HG03139 (cell line): ENCODE measurements at regions not wholly inside any gene's neighbourhood (a gene's known extent, or its start where the extent isn't known, plus 50 kb on each side); places are given as distances from the start of the nearest gene placed in this dataset.

Experiments used
- ATAC-seq: cut with Tn5 transposase; IDR thresholded peaks from one replicate; pipeline ENCODE4 v1.9.1; 2021; ENCODE audit not compliant: unreplicated experiment

DNA sequence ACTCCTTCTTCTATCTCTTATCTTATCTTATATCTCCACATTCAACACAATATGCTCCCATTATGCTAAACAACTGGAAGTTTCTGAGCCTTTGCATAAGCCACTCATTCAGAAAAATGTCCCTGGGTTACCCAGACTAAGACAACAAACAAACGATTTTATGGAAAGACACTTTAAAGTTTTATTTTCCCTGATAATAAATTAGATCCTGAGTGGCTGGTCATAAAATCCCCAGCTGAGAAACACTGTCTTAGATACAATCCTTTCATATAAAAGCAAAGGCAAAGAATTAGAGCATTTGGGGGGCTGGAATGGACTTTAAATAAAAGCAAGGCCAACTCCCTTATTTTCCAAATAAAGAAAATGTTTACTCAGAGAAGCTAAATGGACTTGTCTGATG is 322.3 kb downstream of the GBE1 start:
- no peak for ATAC-seq

DNA sequence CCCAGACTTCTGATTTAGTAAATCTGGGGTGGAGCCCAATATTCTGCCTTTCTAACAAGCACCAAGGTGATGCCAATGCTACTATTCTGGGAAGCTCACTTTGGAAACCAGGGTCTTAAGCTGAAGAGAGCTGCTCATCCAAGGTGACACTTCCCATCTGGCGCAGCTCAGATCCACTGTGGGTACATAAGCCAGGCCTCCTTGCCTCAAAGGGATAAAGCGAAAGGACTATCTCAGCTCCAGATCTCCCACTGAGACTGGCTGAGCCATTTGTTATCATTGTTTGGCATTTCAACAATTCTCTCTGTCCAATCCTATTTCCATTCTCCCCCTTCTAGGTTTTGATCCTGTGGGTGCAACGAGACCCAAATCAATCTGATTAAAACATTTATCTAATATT is 323.8 kb downstream of the GBE1 start:
- ATAC-seq = no peak

DNA sequence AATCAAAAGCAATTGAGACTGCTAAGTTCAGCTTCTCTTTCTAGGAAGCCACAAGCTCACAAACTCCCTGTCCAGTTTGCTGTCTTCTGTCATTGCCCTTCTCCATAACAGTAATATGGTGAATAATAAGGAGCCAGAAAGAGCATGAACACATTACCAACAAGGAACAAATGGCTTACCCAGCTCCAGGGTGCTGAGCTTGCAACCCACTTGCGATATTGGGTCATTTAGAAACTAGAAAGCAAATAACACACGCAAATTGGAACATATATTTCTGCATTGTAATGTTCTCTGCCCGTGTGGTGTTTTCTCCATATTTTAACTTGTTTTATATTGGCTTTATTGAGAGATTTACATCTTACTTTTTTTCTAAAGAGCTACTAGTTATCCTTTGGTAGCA is 325.3 kb downstream of the GBE1 start:
- no peak for ATAC-seq

DNA sequence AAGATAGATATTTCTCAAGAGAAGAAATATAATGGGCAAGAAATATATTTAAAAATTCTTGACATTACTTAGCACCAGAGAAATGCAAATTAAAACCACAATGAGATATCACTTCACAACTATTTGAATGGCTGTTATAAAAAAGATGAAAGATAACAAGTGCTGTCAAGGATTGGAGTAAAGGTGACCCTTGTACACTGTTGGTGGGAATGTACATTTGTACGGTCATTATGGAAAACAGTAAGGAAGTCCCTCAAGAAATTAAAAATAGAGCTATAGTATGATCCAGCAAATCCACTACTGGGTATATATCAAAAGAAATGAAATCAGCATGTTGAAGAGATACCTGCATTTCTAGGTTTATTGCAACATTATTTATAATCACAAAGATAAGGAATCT is 326.4 kb downstream of the GBE1 start:
- no peak for ATAC-seq

DNA sequence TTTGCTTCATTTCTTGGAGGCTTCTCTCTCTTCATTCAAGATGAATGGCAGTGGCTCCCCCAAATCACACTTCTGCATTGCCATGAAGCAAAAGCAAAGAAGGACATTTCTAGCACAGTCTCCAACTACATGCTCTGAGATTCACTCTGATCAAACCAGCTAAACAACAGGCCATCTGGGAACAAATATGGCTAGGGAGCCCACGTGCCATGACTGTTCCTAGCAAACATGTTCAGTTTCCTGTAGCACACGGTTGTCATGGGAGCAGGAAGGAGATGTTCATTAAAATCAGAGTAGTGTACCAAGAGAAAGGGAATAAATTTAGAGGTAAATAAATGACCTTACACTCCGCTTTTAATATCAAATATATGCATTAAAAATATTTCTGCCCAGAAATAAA is 327.3 kb downstream of the GBE1 start:
- no peak for ATAC-seq

DNA sequence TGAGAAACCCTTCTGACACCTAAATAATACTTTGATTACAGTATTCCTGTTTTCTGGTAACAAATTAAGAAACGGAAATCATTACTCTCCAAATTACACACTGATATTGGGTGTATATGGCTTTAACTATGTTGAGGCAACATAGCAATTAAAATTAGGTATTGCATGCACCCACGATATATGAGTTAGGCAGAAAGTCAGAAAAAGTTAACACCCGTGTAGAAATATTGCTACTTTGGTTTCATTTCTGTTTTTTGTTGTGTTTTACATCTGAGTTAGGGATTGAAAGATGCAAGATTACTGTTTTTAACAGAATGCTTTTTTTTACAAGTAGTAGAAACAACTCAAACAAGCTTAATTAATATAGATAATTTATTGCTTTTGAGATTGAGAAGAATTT is 327.8 kb downstream of the GBE1 start:
- ATAC-seq = no peak

DNA sequence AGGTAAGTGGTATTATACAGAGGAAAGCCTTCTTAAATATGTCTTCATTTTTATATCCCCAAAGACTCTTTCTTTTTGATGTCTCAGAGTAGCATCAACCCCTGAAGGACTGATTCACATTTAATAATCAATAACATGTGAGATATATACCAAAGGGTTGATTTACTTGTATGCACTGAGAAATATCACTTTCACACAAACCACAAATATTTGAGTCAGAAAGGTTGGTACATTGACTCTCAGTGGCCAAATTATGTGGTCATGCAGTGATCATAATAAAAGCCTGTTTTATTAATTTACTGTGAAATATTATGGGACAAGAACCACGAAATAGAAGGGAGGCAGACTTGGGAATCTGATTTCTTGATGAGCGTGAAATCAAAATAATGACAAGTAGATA is 329.0 kb downstream of the GBE1 start:
- no peak for ATAC-seq

DNA sequence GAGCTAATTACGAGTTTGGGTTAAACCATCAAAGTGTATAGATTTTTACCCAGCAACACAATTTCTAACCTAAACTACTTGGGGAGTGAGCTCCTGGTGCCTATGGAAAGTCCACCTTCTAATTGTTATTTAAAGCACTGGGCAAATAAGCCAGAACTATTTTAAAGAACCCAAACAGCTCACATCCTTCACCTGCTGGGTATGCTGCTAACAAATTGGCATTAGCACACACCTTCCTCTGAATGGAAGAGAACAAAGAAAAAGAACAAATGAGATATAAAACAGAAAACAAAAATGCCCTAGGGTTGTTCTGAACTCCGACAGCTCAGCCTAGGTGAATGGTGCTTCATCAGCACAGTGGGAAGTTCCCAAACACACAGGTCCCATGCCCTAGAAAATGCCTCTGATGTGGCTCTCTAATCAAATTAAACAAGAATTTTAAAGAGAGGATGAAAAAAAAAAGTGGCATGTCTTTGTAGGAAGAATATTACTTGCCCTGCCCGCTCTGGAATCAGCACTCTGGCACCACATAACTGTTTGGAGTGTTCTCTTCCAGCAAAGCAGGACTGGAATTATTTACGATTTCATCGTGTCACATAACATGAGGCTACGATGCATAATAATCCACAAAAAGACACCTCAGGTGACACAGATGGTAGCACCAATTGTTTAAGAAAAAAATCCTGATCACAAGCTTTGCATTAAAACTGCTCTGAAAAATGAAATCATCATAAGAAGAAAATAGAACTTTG is 334.4 kb downstream of the GBE1 start:
- ATAC-seq = no peak

DNA sequence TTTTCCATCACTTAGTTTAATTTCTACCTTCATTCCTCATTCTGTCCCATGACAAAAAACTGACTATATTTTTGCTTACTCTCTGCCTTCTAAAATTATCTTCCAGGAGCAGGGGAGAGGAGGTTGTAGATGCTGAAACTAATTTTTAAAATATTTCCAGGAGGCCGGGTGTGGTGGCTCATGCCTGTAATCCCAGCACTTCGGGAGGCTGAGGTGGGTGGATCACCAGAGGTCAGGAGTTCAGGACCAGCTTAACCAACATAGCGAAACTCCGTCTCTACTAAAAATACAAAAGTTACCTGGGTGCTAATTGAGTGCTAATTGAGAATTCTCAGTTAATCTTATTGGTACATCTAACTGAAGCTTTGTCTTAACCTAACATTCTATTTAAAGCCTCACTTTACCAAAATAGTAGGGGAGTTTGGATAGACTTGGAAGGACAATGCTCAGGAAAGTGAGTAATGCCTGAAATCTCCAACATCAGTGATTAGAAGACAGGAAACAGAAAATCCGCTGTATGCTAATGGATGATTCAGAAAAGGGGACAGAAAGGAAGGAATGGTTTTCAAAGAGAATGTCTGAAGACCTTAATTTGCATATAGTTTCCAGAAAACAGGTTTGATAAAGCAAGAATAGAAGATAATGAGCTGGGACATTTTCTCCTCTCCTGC is 336.1 kb downstream of the GBE1 start:
- no peak for ATAC-seq

DNA sequence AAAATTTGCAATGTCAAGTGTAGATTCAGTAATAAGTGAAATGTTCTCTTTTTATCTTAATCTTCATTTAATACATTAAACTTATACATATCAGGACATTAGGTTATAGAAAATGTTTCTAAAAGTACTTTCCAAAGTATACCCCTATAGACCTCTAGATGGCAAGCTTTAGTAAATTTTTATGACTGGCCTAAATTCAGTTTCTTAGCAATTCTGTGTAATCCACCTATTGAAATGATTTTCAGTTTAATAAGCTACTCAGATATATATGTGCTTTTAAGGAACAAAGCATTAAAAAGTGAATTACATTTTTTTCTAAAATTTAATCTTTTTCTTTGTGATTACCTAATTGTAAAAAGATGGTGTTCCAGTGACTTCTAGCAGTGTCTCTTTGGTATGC is 342.2 kb downstream of the GBE1 start:
- no peak for ATAC-seq

DNA sequence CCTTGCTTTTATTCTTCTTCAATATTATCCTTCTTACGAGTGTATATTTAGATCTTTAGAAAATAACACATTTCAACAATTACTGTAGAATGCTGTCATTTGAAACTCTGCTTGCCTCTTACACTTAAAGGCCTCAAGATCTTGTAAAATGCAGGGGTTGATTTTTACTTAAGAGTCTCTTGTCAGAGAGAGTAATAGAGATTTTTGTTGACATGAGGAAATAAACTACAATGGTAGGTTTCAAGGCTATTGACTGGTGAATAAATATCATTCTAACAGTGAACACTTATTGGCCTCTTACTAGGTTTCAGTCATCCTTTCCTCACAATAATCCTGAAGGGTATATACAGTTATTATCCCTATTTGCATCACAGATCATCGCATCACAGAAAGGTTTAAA is 344.6 kb downstream of the GBE1 start:
- no peak for ATAC-seq

DNA sequence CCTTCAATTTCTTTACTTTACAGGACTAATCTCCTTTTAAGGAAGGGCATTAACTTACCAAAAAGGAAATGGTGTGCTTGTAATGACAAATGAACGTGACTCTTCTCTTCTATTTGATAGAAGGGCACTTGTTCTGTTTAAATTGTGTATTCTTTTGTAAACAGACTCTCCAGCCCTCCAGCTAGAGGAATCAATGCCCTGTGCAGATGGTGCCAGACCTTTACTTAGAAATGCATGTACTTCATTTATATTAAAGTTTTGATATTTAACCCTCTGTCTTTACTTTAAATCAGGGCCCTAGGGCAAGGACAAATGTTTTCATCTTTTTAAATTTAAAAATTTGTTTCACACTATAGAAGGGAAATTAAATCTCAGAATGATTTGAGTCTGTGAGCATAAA is 355.1 kb downstream of the GBE1 start:
- no peak for ATAC-seq

DNA sequence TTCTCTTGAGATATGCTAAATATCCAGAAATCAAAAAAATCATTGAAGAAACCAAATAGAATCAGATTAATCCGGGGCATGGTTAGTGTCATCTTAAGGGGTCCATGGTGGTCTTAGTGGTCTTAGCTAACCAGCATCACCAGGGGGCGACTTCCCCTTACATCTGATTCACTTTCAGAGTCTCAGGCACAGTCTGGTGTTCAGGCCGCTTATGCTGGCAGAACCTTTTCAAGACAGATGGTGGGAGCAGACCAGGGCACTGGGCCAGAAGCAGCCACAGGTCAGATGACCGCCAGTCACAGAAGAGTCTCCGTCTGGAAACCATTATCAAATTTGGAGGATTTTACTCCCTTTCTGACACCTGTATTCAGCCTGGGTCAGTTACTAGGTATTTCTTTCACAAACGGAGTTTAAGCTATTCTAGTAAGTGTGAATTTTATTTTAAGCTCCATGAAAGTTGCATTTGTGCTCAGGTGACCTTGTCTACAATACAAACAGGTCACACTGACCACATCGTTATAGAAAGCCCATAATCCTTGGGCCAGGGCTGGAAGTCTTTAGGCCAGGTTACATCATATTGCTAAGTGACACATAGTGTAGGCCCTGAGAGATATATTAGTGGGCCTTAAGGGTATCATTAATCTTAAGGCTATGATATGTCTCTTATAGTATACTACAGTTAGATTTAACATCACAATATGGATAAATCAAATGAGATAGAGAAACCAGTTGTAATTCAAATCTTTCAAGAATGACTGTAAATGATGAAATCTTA is 365.5 kb downstream of the GBE1 start:
- no peak for ATAC-seq

DNA sequence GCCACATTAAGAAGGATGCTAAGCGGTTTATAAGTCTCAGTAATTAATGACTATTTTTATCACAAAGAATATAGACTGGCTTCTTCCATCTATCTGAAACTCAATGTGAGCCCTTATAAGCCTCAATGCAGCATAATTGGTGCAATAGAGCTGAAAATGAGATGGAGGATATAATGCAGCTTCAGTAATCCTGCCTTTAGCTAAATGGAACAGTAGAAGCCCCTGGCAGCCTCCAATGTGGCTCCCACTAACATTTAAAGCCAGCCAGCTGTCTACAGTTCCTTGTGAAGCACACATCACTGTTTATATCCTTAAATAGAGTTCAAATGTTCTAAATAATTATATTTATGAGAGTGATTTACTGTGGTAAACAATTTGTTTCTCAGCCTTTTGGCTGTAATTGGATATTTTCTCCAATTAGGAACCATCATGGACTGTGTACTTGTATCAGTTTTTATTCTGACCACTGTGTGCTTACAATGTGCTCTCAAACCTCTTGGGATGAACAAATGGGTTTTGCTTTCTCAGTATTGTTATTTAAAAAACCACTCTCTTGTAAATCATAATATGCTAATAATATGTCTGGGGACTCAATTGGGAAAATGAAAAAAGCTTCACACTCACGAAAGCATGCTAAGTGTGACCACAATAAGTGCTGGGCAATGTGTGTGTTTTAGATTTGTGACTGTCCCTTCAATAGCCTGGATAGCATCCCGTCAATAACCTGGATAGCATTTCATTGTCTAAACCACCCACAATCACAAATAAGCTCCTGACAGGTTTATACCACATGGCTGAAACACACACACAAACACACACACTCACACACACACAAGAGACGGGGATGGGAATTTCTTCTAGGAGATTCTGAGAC is 366.6 kb downstream of the GBE1 start:
- no peak for ATAC-seq

DNA sequence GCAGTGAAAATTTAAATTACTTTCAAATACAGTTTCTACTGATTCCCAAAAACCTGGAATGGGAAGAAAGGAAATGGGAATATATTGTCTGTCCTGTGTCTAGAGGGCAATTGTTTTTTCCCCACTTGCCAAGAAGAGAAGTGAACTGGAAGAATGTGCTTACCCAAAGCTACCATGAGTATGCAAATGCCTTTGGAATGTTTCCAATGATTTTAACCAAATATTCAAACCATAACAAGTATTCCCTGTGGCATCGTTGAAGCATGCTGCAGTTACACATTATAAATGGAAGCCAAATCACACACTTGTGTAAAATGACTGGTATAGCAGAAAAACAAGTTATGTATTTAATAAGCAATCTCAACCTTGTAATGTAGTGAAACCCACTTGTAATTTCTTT is 368.2 kb downstream of the GBE1 start:
- ATAC-seq = no peak

DNA sequence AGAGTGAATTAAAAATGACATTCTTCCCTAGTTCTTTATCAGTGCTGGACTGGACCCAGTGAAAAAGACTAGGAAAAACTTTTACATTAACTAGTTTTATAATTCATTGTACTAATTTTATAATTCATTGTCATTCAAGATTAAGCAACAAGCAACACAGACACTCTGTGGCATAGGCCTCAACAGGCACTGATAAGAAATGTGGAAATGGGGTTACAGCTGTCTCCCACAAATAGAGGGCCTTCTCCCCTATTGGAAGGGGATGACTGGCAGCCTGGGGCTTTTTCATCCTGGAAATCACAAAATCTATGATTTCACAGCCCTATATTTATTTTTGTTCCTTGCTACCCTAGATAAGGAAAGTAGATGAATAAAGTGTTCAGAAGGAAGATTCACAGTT is 370.6 kb downstream of the GBE1 start:
- no peak for ATAC-seq

DNA sequence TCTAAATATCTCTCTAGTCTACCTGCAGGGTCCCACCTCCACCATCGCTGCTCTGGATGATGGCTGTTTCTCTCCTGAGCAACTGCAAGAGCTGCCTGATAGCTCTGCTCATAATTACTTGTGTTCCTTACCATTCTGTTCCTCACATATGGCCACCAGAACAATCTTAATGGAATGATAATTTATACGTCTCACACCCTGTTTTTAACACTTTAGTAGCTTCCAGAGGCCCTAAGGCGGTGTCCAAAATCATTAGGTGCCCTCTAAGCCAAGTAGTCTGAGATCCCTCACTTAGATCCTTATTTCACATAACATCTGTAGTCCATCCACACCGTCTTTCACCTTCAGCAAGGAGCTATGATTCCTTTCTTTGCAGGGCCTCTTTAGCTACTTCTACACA is 373.3 kb downstream of the GBE1 start:
- ATAC-seq = no peak

DNA sequence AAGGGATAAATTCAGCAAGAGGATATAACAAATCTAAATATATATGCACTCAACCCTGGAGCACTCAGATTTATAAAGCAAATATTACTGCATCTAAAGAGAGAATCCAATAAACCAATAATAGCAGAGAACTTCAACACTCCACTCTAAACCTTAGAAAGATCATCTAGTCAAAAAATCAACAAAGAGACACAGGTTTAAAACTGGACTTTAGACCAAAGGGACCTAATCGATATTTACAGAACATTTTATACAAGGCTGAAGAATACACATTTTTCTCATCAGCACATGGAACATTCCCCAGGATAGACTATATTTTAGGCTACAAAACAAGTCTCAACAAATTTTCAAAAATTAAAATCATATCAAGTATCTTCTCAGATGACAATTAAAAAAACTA is 379.0 kb downstream of the GBE1 start:
- ATAC-seq = no peak

DNA sequence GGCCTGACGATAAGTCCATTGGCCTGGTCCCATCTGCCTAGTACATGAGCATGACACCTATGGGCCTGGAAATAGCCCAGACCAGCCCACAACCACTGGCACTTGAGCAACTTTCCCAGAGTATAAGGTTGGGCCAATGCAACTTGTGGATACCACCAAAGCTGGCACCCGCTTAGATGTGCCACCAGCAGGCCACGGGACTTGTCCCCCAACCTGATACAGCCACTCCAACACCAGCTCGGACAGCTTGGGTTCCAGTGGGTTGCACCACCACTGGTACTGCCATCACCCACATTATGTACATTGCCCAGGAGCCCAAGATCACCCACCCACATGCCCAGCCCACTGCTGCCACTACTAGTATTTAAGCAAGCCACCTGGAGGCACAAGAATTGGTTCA is 381.2 kb downstream of the GBE1 start:
- ATAC-seq = no peak

DNA sequence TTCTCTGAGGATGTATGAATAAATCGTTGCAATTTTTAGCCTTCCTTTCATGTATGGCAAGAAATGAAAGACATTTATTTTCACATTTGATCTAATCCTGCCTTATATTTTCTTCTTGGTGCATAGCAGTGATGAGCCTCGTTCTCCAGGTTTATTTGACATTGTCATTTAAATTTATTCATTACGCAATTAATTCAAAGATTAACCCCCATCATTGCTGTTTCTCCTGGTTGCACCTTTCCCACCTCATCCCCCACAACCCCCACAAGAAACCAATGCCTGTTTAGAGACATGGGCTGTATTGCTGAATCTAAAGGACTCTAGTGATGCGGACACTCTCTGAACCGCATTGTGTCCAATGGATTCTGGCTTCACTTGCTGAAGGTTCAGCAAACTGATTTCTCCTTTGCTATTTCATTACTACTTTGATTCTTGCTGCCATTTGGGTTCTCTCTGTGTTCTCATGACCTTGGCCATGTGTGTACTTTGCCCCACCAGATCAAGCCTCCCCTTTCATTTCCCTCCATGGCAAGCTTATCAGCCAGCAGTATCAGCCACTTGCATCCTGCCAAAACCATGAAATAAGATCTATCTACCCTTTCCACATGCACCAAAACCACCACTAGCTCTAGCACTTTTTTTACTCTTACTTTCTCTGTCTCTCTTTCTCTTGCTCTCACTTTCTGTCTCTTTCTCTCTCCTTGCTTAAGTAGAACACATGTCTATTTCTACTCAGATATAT is 382.7 kb downstream of the GBE1 start:
- ATAC-seq = no peak

DNA sequence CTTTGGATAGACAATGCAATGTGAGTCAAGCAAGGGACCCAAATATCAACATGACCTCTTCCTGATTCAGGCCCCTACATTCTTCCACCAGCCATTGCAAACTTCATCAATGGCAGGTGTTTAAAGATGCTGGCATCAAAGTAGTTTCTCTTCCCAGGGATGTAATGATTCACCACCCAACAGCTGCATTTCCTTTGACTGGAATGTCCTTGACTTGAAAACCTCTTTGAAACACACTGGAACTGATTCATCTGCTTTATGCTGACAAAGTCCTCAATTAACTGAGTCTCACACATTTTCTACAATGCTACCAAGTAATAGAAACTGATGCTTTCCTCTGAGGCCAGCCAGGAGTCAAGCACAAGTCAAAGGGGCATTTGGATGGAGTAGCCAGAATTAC is 385.5 kb downstream of the GBE1 start:
- no peak for ATAC-seq
